GM10266 (cell line): ENCODE measurements at regions not wholly inside any gene's neighbourhood (a gene's known extent, or its start where the extent isn't known, plus 50 kb on each side); places are given as distances from the start of the nearest gene placed in this dataset.

Source experiments
- DNase-seq: peaks from one replicate; pipeline ENCODE4 v3.0.0; 2012; ENCODE audit errors: extremely low spot score
- CTCF ChIP-seq: IDR thresholded peaks from 2 replicates; pipeline ENCODE4 v1.5.1; 2012; ENCODE audit warnings: mild to moderate bottlenecking, low read depth; ENCODE audit not compliant: control insufficient read depth, insufficient read depth; ENCODE audit errors: missing control alignments

- DNase-seq = no peak
- TF ChIP-seq CTCF = no peak
Observed at GRCh38 chr7:110283056-110283455, 807.9 kb upstream of the LRRN3 start.

GRCh38 chr7:110291430-110291829 is 799.5 kb upstream of the LRRN3 start:
- no peak for TF ChIP-seq CTCF
- DNase-seq = no peak

GRCh38 chr7:110296321-110296720 is 794.6 kb upstream of the LRRN3 start:
- DNase-seq = no peak
- no peak for TF ChIP-seq CTCF

GRCh38 chr7:110307776-110308175 is 783.2 kb upstream of the LRRN3 start:
- TF ChIP-seq CTCF = no peak
- DNase-seq = no peak

- no peak for TF ChIP-seq CTCF
- DNase-seq = no peak
Observed at GRCh38 chr7:110308791-110309190, 782.1 kb upstream of the LRRN3 start.

- DNase-seq = no peak
- TF ChIP-seq CTCF = no peak
Observed at GRCh38 chr7:110309941-110310340, 781.0 kb upstream of the LRRN3 start.

- TF ChIP-seq CTCF = no peak
- DNase-seq = no peak
Observed at GRCh38 chr7:110311556-110311955, 779.4 kb upstream of the LRRN3 start.
